IMR-90 (cell line): ENCODE measurements at regions not wholly inside any gene's neighbourhood (a gene's known extent, or its start where the extent isn't known, plus 50 kb on each side); places are given as distances from the start of the nearest gene placed in this dataset.

Experiments
- ATAC-seq: fragments of 200-7000 bp; cut with Tn5 transposase; 2 replicates; pipeline ENCODE4 v1.9.1; 2020; ENCODE audit warnings: low read depth, mild to moderate bottlenecking, moderate library complexity
- BruUV-seq: library from RNA; stranded (reverse); fragments of 400-500 nt; replicated peaks from 2 replicates; lab custom pipeline; 2021; lab: Mats Ljungman, UMichigan
- CTCF ChIA-PET: fragments of 300-600 bp; formaldehyde crosslinking; extraction: SDS; loops from one replicate; lab custom pipeline; 2021; ENCODE audit warnings: antibody characterized with exemption; lab: Yijun Ruan, JAX
- POLR2A ChIA-PET: fragments of 300-600 bp; sonication (Branson Sonifier 250); formaldehyde crosslinking; loops from one replicate; lab custom pipeline; 2022; ENCODE audit warnings: antibody characterized with exemption; ENCODE audit not compliant: unreplicated experiment; lab: Charles Lee
- DNase-seq: peaks from one replicate; pipeline ENCODE4 v3.0.0; 2013
- H2AFZ ChIP-seq: replicated peaks from 2 replicates; pipeline ENCODE3; 2013; ENCODE audit warnings: low read length, mild to moderate bottlenecking; ENCODE audit not compliant: poor library complexity
- H2AK5ac ChIP-seq: 2 replicates; pipeline ENCODE4 v1.6.1; 2013; ENCODE audit warnings: low read depth, low read length, inconsistent platforms
- H2AK9ac ChIP-seq: replicated peaks from 2 replicates; pipeline ENCODE3; 2013; ENCODE audit warnings: mild to moderate bottlenecking, low read depth, low read length, moderate library complexity; ENCODE audit not compliant: poor library complexity
- H2BK120ac ChIP-seq: 2 replicates; pipeline ENCODE4 v1.6.1; 2013; ENCODE audit warnings: low read depth, low read length, inconsistent platforms
- H2BK15ac ChIP-seq: 3 replicates; pipeline ENCODE4 v1.6.1; 2013; ENCODE audit warnings: low read depth, low read length, inconsistent platforms
- H2BK20ac ChIP-seq: 2 replicates; pipeline ENCODE4 v1.6.1; 2013; ENCODE audit warnings: low read depth, mild to moderate bottlenecking, inconsistent platforms, low read length, moderate library complexity
- H2BK5ac ChIP-seq: 2 replicates; pipeline ENCODE4 v1.6.1; 2013; ENCODE audit warnings: mild to moderate bottlenecking, low read depth, low read length, inconsistent platforms; ENCODE audit not compliant: poor library complexity, severe bottlenecking
- H3K14ac ChIP-seq: replicated peaks from 2 replicates; pipeline ENCODE4 v1.6.1; 2013; ENCODE audit warnings: low read depth, low read length, inconsistent platforms
- H3K18ac ChIP-seq: 2 replicates; pipeline ENCODE4 v1.6.1; 2013; ENCODE audit warnings: low read depth, low read length, control low read depth
- H3K23ac ChIP-seq: 2 replicates; pipeline ENCODE4 v1.6.1; 2013; ENCODE audit warnings: low read depth, low read length, inconsistent platforms
- H3K27ac ChIP-seq: 2 replicates; pipeline ENCODE4 v1.5.1; 2013; ENCODE audit warnings: mild to moderate bottlenecking, control low read depth, low read length; ENCODE audit not compliant: insufficient read depth
- H3K27me3 ChIP-seq: 2 replicates; pipeline ENCODE4 v1.6.1; 2013; ENCODE audit warnings: low read length; ENCODE audit not compliant: control insufficient read depth, insufficient read depth
- H3K36me3 ChIP-seq: 2 replicates; pipeline ENCODE4 v1.6.1; 2013; ENCODE audit warnings: low read length, mixed read lengths; ENCODE audit not compliant: control insufficient read depth, insufficient read depth
- H3K4ac ChIP-seq: 2 replicates; pipeline ENCODE4 v1.6.1; 2013; ENCODE audit warnings: low read depth, low read length, inconsistent platforms
- H3K4me1 ChIP-seq: 2 replicates; pipeline ENCODE4 v1.6.1; 2013; ENCODE audit warnings: low read length, mixed read lengths; ENCODE audit not compliant: control insufficient read depth, insufficient read depth
- H3K4me2 ChIP-seq: 2 replicates; pipeline ENCODE4 v1.6.1; 2013; ENCODE audit warnings: low read depth, mild to moderate bottlenecking, control low read depth, low read length, moderate library complexity
- H3K4me3 ChIP-seq: 2 replicates; pipeline ENCODE4 v1.5.1; 2013; ENCODE audit warnings: low read depth, mild to moderate bottlenecking, control low read depth, low read length, moderate library complexity; ENCODE audit not compliant: insufficient read depth
- H3K56ac ChIP-seq: 2 replicates; pipeline ENCODE4 v1.6.1; 2013; ENCODE audit warnings: low read length, inconsistent platforms; ENCODE audit not compliant: insufficient read depth; ENCODE audit errors: extremely low read depth
- H3K79me1 ChIP-seq, 2 experiments: 2 replicates each; pipeline ENCODE4 v1.6.1; 2013; ENCODE audit warnings: low read length in 2 of 2, inconsistent platforms in 1 of 2, low read depth in 1 of 2
- H3K9ac ChIP-seq: 2 replicates; pipeline ENCODE4 v1.6.1; 2013; ENCODE audit warnings: low read depth, low read length, control low read depth
- H3K9me1 ChIP-seq: 2 replicates; pipeline ENCODE4 v1.6.1; 2013; ENCODE audit warnings: low read length, inconsistent platforms; ENCODE audit not compliant: insufficient read depth
- H3K9me3 ChIP-seq: 2 replicates; pipeline ENCODE4 v1.6.1; 2013; ENCODE audit warnings: low read length; ENCODE audit not compliant: control insufficient read depth, insufficient read depth
- H4K20me1 ChIP-seq: 2 replicates; pipeline ENCODE4 v1.6.1; 2013; ENCODE audit warnings: low read length, inconsistent platforms; ENCODE audit not compliant: insufficient read depth
- H4K5ac ChIP-seq: 2 replicates; pipeline ENCODE4 v1.6.1; 2013; ENCODE audit warnings: mild to moderate bottlenecking, low read depth, low read length, control low read depth
- H4K8ac ChIP-seq, 2 experiments: 2 replicates each; pipeline ENCODE4 v1.6.1; 2013; ENCODE audit warnings: low read depth in 2 of 2, low read length in 2 of 2, control low read depth in 1 of 2, inconsistent platforms in 1 of 2
- H4K91ac ChIP-seq: 2 replicates; pipeline ENCODE4 v1.6.1; 2013; ENCODE audit warnings: low read depth, low read length, inconsistent platforms; ENCODE audit not compliant: insufficient read depth
- BHLHE40 ChIP-seq: fragments of 150-350 bp; IDR thresholded peaks from 2 replicates; pipeline ENCODE4 v1.6.1; 2016; ENCODE audit warnings: mild to moderate bottlenecking, low read depth, low read length
- CEBPB ChIP-seq: IDR thresholded peaks from 2 replicates; pipeline ENCODE4 v1.6.1; 2012; ENCODE audit warnings: low read depth, low read length, improper control_type of control experiment
- CHD1 ChIP-seq: IDR thresholded peaks from 2 replicates; pipeline ENCODE4 v1.6.1; 2012; ENCODE audit warnings: low read depth, low read length, improper control_type of control experiment
- CTCF ChIP-seq: conservative IDR thresholded peaks from 2 replicates; pipeline ENCODE4 v1.5.1; 2012; ENCODE audit warnings: mild to moderate bottlenecking, low read depth, low read length, improper control_type of control experiment
- ELK1 ChIP-seq: fragments of 150-350 bp; IDR thresholded peaks from 2 replicates; pipeline ENCODE4 v1.6.1; 2016; ENCODE audit warnings: low read depth, mild to moderate bottlenecking, low read length, moderate library complexity, borderline replicate concordance
- MAZ ChIP-seq: IDR thresholded peaks from 2 replicates; pipeline ENCODE4 v1.6.1; 2012; ENCODE audit warnings: low read depth, mild to moderate bottlenecking, low read length, improper control_type of control experiment, moderate library complexity, borderline replicate concordance
- MXI1 ChIP-seq: IDR thresholded peaks from 2 replicates; pipeline ENCODE4 v1.6.1; 2012; ENCODE audit warnings: low read depth, mild to moderate bottlenecking, low read length, moderate library complexity, borderline replicate concordance
- NFE2L2 ChIP-seq: fragments of 150-350 bp; IDR thresholded peaks from 2 replicates; pipeline ENCODE4 v1.6.1; 2016; ENCODE audit warnings: low read depth, mild to moderate bottlenecking, low read length
- POLR2A ChIP-seq: IDR thresholded peaks from 2 replicates; pipeline ENCODE4 v1.6.1; 2012; ENCODE audit warnings: mild to moderate bottlenecking, low read depth, low read length
- RAD21 ChIP-seq: IDR thresholded peaks from 2 replicates; pipeline ENCODE4 v1.6.1; 2012; ENCODE audit warnings: low read length, improper control_type of control experiment
- RCOR1 ChIP-seq: IDR thresholded peaks from 2 replicates; pipeline ENCODE4 v1.6.1; 2012; ENCODE audit warnings: mild to moderate bottlenecking, low read length, improper control_type of control experiment; ENCODE audit not compliant: insufficient replicate concordance
- RFX5 ChIP-seq: IDR thresholded peaks from 2 replicates; pipeline ENCODE4 v1.8.0; 2012; ENCODE audit warnings: low read depth, mild to moderate bottlenecking, low read length, moderate library complexity
- SMC3 ChIP-seq: fragments of 150-350 bp; IDR thresholded peaks from 2 replicates; pipeline ENCODE4 v1.6.1; 2016; ENCODE audit warnings: low read depth, mild to moderate bottlenecking, antibody characterized with exemption, low read length, moderate library complexity
- WGBS, 2 experiments: methylation state at CpG; one replicate each; pipeline versions ENCODE4 v1.1.5 to v1.1.7; 2013; ENCODE audit warnings: missing lambda C conversion rate in 2 of 2; ENCODE audit not compliant: insufficient read length in 1 of 2; ENCODE audit errors: extremely low coverage in 2 of 2; 5-methylcytosine and 5-hydroxymethylcytosine counted together
- dilution Hi-C: fragments of 300-500 bp; cut with HindIII; formaldehyde crosslinking; loops from one replicate; pipeline ENCODE4 v1.14.3; 2018; ENCODE audit warnings: low sequenced_read_pairs; ENCODE audit not compliant: unreplicated experiment
- in situ Hi-C: fragments of 300-500 bp; cut with MboI; formaldehyde crosslinking; loops from 3 replicates; pipeline ENCODE4 v1.14.3; 2019; ENCODE audit warnings: low sequenced_read_pairs, inconsistent platforms, mixed read lengths
- intact Hi-C: fragments of 100-400 bp; cut with micrococcal nuclease; formaldehyde crosslinking; loops from 2 replicates; pipeline ENCODE4 v1.10.0; 2022

- Histone ChIP-seq H3K27me3 (no peaks in the 10 kb centered on the region; the same call in 1 of the 2 replicates), H2BK5ac (no peak overlapping the region), H3K23ac (no peak overlapping the region), H4K8ac (no peak overlapping the region), H2AK9ac (no peak overlapping the region), H3K9me1 (no peaks in the 10 kb centered on the region), H3K4me1 (no peaks in the 10 kb centered on the region), H3K79me1 (no peaks in the 10 kb centered on the region), H4K91ac (no peak overlapping the region), H3K4ac (no peak overlapping the region), H3K27ac (no peak overlapping the region), H2BK15ac (no peak overlapping the region), H3K18ac (no peak overlapping the region), H4K20me1 (no peaks in the 10 kb centered on the region), H3K9ac (no peak overlapping the region), H3K14ac (no peak overlapping the region), H4K5ac (no peak overlapping the region), H3K4me3 (no peak overlapping the region), H3K4me2 (no peak overlapping the region), H2AK5ac (no peak overlapping the region), H2AFZ (no peak overlapping the region), H2BK120ac (no peak overlapping the region), H3K56ac (no peak overlapping the region), H3K9me3 (no peaks in the 10 kb centered on the region), H2BK20ac (no peak overlapping the region), H3K36me3 (no peaks in the 10 kb centered on the region)
- intact Hi-C loops (no loop called here), dilution Hi-C loops (no loop called here), in situ Hi-C loops (no loop called here)
- 87% methylated on average over 3 of the region's 8 CpGs; no CpG with 5 or more reads in 1 of the 2 experiments for WGBS, 2 experiments
- ChIA-PET CTCF (no interaction called here), POLR2A (no interaction called here)
- TF ChIP-seq CTCF (no peak), RFX5 (no peak), MAZ (no peak), RAD21 (no peak), POLR2A (no peak), ELK1 (no peak), NFE2L2 (no peak), CEBPB (no peak), SMC3 (no peak), CHD1 (no peak), RCOR1 (no peak), BHLHE40 (no peak), MXI1 (no peak)
- no peak for ATAC-seq
- BruUV-seq = no TSS peak
- no peak for DNase-seq
These were observed 474.4 kb downstream of the INSC start for GRCh38 chr11:15589070-15589626.
